SU-DHL-6 (cell line): ENCODE measurements at regions not wholly inside any gene's neighbourhood (a gene's known extent, or its start where the extent isn't known, plus 50 kb on each side); places are given as distances from the start of the nearest gene placed in this dataset.

ENCODE experiments used
- CTCF ChIP-seq: fragments of 200-600 bp; sonication (generic); IDR thresholded peaks from one replicate; pipeline ENCODE4 v1.5.1; 2017; ENCODE audit warnings: antibody characterized with exemption, mild to moderate bottlenecking, low read length, moderate library complexity; ENCODE audit not compliant: insufficient read depth, poor library complexity, severe bottlenecking
- EZH2phosphoT487 ChIP-seq: fragments of 200-600 bp; sonication (generic), shearing (Covaris generic); conservative IDR thresholded peaks from 2 replicates; pipeline ENCODE4 v1.6.1; 2018; ENCODE audit warnings: mild to moderate bottlenecking, antibody characterized with exemption, low read length, moderate library complexity, mixed read lengths

GRCh38 chr5:92952243-92952642 is 628.8 kb downstream of the NR2F1-AS1 start:
- no peak for TF ChIP-seq CTCF
- TF ChIP-seq EZH2phosphoT487 = no peak
